Adrenal gland (tissue), 5 donors: ENCODE measurements at regions not wholly inside any gene's neighbourhood (a gene's known extent, or its start where the extent isn't known, plus 50 kb on each side); places are given as distances from the start of the nearest gene placed in this dataset.

Experiments
- POLR2A ChIP-seq, 2 donors: fragments of 450-650 bp; IDR thresholded peaks; one replicate each; pipeline ENCODE4 v1.6.1; 2017; ENCODE audit warnings: antibody characterized with exemption in 2 of 2, mild to moderate bottlenecking in 2 of 2, moderate library complexity in 1 of 2
- TF ChIP-seq, protein P1 (sequence below), 6 experiments: fragments of 450-650 bp in 4 of 6; fragments of 200-600 bp in 2 of 6; sonication (generic) in 1 of 6; IDR thresholded peaks; 1 replicate in 5 of 6; 2 replicates in 1 of 6; pipeline versions ENCODE4 v1.5.1 to v1.8.0; 2016 to 2021; ENCODE audit warnings: antibody characterized with exemption in 6 of 6, mild to moderate bottlenecking in 2 of 6, moderate library complexity in 1 of 6
- donor health status: DM: no; HTN: no; CAD: no.

DNA sequence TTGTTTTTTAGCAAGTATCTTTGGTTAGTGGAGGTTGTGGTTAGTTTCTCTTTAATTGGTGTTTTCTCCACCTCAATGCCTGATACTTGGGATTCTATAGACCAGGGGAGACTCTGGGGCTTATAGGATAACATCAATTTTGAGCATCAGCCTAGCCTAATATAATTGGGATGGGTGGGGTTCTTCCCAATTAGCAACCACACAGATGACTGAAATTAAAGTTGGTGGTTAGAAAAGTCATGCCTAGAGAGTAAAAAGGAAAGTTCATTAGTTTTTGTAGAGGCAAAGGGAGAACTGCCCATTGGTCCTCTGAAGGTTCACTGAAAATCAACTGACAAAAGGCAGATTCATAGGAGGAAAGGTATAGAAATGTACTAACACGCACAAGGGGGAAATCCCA lies 843.3 kb downstream of the TSN start:
- TF ChIP-seq, protein P1, sequence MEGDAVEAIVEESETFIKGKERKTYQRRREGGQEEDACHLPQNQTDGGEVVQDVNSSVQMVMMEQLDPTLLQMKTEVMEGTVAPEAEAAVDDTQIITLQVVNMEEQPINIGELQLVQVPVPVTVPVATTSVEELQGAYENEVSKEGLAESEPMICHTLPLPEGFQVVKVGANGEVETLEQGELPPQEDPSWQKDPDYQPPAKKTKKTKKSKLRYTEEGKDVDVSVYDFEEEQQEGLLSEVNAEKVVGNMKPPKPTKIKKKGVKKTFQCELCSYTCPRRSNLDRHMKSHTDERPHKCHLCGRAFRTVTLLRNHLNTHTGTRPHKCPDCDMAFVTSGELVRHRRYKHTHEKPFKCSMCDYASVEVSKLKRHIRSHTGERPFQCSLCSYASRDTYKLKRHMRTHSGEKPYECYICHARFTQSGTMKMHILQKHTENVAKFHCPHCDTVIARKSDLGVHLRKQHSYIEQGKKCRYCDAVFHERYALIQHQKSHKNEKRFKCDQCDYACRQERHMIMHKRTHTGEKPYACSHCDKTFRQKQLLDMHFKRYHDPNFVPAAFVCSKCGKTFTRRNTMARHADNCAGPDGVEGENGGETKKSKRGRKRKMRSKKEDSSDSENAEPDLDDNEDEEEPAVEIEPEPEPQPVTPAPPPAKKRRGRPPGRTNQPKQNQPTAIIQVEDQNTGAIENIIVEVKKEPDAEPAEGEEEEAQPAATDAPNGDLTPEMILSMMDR (IDR thresholded peaks at IDR 0.05) = no peak
- no peak for TF ChIP-seq POLR2A (IDR thresholded peaks at IDR 0.05)
